ENCODE measurements at regions not wholly inside any gene's neighbourhood (a gene's known extent, or its start where the extent isn't known, plus 50 kb on each side); places are given as distances from the start of the nearest gene placed in this dataset.

DNA sequence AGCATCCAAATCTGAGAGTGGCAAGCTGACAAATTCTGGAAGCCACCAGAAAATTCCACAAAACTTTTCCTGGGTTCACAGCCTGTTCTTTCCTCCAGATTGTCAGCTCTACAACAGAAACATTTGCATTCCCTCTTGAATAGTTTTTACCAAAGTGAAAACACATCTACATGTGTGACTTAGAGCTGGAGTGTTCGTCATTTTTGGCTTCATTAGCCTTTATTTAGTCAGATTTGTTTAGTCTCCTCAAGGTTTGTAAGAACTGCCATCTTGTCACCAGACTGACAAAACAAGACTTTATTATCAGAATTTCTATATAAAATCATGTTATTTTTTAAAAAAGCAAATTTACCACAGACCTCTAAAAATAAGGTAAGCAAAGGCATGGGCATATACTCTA, 347.3 kb downstream of the TRIM36 start:
- H3K27ac ChIP-seq, result no peak overlapping the region
- DNase-seq (ENCODE audit: low spot score in 2 of 2), result no peak
- no peaks in the 10 kb centered on the region for H3K4me1 ChIP-seq
- H3K4me3 ChIP-seq, result no peak overlapping the region
- no peaks in the 10 kb centered on the region for H3K27me3 ChIP-seq
- intact Hi-C loops (cut with DNase I), result no loop called here
- H3K9me3 ChIP-seq, result peaks cover 5% of the 10 kb centered on the region in 2 donors
- TF ChIP-seq, protein P1, sequence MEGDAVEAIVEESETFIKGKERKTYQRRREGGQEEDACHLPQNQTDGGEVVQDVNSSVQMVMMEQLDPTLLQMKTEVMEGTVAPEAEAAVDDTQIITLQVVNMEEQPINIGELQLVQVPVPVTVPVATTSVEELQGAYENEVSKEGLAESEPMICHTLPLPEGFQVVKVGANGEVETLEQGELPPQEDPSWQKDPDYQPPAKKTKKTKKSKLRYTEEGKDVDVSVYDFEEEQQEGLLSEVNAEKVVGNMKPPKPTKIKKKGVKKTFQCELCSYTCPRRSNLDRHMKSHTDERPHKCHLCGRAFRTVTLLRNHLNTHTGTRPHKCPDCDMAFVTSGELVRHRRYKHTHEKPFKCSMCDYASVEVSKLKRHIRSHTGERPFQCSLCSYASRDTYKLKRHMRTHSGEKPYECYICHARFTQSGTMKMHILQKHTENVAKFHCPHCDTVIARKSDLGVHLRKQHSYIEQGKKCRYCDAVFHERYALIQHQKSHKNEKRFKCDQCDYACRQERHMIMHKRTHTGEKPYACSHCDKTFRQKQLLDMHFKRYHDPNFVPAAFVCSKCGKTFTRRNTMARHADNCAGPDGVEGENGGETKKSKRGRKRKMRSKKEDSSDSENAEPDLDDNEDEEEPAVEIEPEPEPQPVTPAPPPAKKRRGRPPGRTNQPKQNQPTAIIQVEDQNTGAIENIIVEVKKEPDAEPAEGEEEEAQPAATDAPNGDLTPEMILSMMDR (IDR thresholded peaks at IDR 0.05), result no peak
- H3K36me3 ChIP-seq, result no peaks in the 10 kb centered on the region

DNA sequence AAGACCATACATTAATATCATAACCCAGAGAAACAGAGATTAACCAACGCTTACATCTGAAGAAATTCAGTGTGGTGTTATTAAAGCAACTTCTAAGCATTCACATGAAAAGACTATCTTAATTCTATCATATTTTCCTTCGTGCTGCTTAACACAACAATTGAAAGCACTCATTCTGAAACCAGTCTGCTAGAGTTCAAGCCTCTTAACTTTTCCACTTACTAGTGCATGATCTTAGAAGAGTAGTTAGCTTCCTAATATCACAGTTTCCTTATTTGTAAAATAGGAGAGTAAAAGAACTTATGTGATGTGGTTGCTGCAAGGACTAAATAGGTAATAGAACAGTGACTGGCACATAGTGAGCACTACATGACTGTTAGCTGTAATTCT, 379.3 kb downstream of the TRIM36 start:
- Histone ChIP-seq H3K36me3 (no peaks in the 10 kb centered on the region), H3K4me1 (no peaks in the 10 kb centered on the region), H3K27ac (no peak overlapping the region), H3K9me3 (no peaks in the 10 kb centered on the region), H3K27me3 (no peaks in the 10 kb centered on the region), H3K4me3 (no peak overlapping the region)
- DNase-seq (ENCODE audit: low spot score in 2 of 2), result no peak
- TF ChIP-seq, protein P1 (IDR thresholded peaks at IDR 0.05), result no peak
- intact Hi-C loops (cut with DNase I), result no loop called here

DNA sequence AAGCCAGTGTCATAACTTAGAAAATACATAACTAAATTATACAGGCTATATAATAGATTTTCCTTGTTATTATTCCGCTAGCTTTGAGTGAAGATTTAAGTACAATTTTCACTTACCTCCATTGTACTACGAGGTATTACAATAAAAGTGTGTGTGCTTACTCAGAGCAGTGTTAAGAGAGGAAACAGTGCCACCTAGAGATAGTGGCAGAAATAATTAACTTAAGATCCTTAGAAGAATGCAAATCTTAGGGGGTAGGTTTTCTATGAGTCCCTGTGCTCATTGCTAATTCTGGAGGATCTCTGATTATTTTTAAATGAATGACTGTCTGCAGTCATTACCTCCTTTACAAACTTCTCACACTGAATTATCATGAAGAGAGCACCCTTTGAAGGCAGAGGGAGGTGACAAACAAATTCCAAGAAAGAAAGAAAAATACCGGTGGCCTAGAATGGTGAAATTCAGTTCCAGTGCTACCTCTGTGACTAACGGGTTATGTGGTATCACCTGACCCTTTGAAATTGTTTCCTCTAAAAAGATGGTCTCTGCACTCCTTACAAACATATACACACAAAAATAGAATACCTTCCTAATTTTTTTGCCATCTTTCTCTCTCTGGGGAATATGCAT, 379.8 kb downstream of the TRIM36 start:
- Histone ChIP-seq H3K27ac (no peak overlapping the region), H3K9me3 (no peaks in the 10 kb centered on the region), H3K4me1 (no peaks in the 10 kb centered on the region), H3K36me3 (no peaks in the 10 kb centered on the region), H3K27me3 (no peaks in the 10 kb centered on the region), H3K4me3 (no peak overlapping the region)
- no peak for DNase-seq (ENCODE audit: low spot score in 2 of 2)
- TF ChIP-seq, protein P1 (IDR thresholded peaks at IDR 0.05), result peak in 1 of 3 experiments; percentile 31
- intact Hi-C loops (cut with DNase I), result no loop called here

DNA sequence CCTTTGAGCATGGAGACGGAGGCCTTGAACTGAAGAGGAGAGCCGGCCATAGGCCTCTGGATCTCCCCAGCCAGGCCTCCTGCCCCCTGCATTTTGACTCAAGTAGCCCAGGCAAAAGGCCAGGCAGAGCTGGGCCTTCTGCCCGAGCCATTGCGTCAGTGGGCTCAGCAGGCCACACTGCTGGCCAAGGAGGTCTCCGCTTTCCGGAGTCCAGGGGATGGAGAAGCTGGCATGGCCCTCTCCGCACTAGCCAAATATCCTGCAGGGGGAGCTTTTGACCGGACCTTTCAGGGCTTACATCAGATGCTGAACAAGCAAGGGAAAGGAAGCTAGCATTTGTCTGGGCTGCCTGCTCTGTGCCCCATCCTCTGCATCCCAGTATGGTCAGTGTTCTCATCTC, 386.8 kb downstream of the TRIM36 start:
- H3K9me3 ChIP-seq, result no peaks in the 10 kb centered on the region
- H3K4me3 ChIP-seq, result no peak overlapping the region
- no peaks in the 10 kb centered on the region for H3K4me1 ChIP-seq
- no peaks in the 10 kb centered on the region for H3K36me3 ChIP-seq
- TF ChIP-seq, protein P1 (IDR thresholded peaks at IDR 0.05), result peak in 1 of 3 experiments; percentile 26
- peak in 1 of 2 donors; percentile 65 for DNase-seq (ENCODE audit: low spot score in 2 of 2)
- H3K27ac ChIP-seq, result no peak overlapping the region
- no peaks in the 10 kb centered on the region for H3K27me3 ChIP-seq
- intact Hi-C loops (cut with DNase I), result no loop called here

DNA sequence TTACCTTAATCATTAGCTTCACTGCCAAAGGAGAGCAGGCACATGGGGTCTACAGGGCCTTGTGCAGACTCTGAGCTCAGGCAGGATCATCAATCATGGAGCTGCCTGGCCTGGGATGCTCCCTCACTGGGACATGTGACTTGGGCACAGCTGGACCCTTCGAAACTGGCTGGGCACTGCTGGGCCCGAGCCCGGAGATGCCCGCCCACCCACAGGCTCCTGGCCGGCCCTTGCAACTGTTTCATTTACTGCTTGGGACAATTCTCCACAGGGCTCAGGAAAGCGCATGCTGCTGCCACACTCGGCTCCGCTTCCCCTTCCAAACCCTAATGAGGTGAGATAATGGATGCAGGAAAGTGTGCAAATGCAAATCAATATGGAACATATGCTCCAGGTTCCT, 387.5 kb downstream of the TRIM36 start:
- intact Hi-C loops (cut with DNase I), result no loop called here
- TF ChIP-seq, protein P1 (IDR thresholded peaks at IDR 0.05), result no peak
- H3K27ac ChIP-seq, result no peak overlapping the region

DNA sequence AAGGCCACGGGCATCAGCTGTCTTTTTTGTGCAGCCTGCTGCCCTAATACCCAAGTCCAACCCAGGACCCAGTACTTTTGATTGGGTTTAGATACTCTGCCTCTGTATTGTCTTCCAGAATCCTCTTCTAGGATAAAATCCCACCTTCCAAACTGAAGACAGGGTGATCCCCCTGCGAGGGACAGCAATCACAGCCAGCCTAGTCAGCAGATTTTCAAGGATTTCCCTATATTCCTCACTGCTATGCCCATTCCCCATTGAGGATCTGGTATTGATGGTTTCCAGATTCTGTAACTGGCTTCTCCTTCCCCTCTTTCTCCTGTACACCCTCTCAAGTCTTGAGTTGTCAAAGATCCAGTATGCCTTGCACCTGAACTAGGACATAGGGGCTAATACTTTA, 389.4 kb downstream of the TRIM36 start:
- TF ChIP-seq, protein P1 (IDR thresholded peaks at IDR 0.05), result no peak
- no peak overlapping the region for H3K27ac ChIP-seq
- no peaks in the 10 kb centered on the region for H3K36me3 ChIP-seq
- no peak for DNase-seq (ENCODE audit: low spot score in 2 of 2)
- no peaks in the 10 kb centered on the region for H3K4me1 ChIP-seq
- no peak overlapping the region for H3K4me3 ChIP-seq
- intact Hi-C loops (cut with DNase I), result no loop called here
- H3K9me3 ChIP-seq, result no peaks in the 10 kb centered on the region
- H3K27me3 ChIP-seq, result no peaks in the 10 kb centered on the region

More for the DNA sequence above, 387.5 kb downstream of the TRIM36 start:
- DNase-seq (ENCODE audit: low spot score in 2 of 2), result no peak
- Histone ChIP-seq H3K4me1 (no peaks in the 10 kb centered on the region), H3K9me3 (no peaks in the 10 kb centered on the region), H3K27me3 (no peaks in the 10 kb centered on the region), H3K4me3 (no peak overlapping the region), H3K36me3 (no peaks in the 10 kb centered on the region)
